ENCODE measurements at regions not wholly inside any gene's neighbourhood (a gene's known extent, or its start where the extent isn't known, plus 50 kb on each side); places are given as distances from the start of the nearest gene placed in this dataset.

DNA sequence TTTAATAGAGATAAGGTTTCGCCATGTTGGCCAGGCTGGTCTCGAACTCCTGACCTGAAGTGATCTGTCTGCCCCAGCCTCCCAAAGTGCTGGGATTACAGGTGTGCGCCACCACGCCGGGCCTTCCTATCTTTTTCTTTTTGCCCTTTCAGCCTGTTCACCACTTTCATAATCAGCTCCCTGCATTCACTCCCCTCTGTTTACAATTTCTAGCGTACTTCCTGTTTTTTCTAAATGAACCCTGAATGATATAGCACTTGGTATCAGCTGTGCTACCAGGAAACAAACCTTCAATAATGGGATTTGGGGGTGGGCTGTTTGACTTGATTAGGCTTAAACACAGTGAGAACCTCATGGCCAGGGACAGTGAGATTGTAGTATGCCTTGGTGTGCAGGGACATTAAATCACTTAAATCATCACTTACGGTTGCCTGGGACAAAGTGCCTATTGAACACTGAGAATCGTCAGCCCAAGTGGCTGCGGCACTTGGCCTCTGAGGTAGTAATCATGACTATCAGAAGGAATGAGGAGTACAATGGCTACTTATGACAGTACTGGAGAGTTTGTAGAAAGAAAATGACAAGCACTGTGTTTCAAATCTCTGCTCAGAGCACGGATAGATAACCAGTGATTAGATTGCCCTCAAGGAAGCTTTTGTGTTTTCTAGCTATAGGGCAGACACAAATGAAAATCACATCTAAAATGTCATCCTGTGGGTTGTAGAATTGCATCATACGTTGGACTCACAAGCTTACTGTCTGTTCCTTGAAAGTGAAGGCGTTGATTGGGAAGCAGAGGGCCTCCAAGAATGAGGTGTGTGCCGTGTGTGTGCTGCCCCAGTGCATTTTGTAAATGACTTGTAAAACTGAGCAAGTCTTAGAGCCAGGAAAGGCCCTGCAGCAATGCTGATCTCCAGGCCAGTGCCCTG, 661.8 kb downstream of the MATN1 start:
- TF ChIP-seq, protein P1, sequence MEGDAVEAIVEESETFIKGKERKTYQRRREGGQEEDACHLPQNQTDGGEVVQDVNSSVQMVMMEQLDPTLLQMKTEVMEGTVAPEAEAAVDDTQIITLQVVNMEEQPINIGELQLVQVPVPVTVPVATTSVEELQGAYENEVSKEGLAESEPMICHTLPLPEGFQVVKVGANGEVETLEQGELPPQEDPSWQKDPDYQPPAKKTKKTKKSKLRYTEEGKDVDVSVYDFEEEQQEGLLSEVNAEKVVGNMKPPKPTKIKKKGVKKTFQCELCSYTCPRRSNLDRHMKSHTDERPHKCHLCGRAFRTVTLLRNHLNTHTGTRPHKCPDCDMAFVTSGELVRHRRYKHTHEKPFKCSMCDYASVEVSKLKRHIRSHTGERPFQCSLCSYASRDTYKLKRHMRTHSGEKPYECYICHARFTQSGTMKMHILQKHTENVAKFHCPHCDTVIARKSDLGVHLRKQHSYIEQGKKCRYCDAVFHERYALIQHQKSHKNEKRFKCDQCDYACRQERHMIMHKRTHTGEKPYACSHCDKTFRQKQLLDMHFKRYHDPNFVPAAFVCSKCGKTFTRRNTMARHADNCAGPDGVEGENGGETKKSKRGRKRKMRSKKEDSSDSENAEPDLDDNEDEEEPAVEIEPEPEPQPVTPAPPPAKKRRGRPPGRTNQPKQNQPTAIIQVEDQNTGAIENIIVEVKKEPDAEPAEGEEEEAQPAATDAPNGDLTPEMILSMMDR (conservative IDR thresholded peaks at IDR 0.05; ENCODE audit: low read depth), result no peak
- POLR2A ChIA-PET (ENCODE audit: low non-redundant PET), result no interaction called here
- H3K27ac ChIP-seq, result no peak overlapping the region
- CTCF ChIA-PET, result interaction anchor here (0.5 to 0.8 kb wide), 3 partner anchors 9 to 719 kb away, joined by 3 to 4 read pairs (median 3); no protein-coding TSS in a partner anchor
- DNase-seq (ENCODE audit: low spot score), result no peak

DNA sequence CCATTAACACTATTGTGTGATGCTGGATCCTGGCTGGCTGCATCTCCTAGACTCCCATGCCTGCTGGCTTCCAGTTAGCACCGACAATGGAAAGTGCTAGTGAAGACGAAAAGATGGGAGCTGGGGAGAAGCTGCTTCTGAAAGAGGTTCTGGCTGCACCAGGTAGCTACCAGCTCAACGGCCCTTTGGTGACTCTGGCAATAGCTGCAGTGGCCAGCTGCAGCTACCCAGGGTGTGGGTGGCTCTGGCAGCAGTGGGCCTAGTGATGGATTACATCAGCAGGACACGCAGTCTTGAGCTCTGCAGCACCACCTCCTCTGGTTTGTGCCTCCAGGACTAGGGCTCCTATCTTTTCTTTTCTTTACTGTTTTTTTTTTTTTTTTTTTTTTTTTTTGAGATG, 662.6 kb downstream of the MATN1 start:
- H3K27ac ChIP-seq, result no peak overlapping the region
- CTCF ChIA-PET, result interaction anchor here (0.5 kb wide), 1 partner anchor 8 kb away, joined by 3 read pairs; no protein-coding TSS in a partner anchor
- TF ChIP-seq, protein P1 (conservative IDR thresholded peaks at IDR 0.05; ENCODE audit: low read depth), result no peak
- DNase-seq (ENCODE audit: low spot score), result no peak
- POLR2A ChIA-PET (ENCODE audit: low non-redundant PET), result no interaction called here

DNA sequence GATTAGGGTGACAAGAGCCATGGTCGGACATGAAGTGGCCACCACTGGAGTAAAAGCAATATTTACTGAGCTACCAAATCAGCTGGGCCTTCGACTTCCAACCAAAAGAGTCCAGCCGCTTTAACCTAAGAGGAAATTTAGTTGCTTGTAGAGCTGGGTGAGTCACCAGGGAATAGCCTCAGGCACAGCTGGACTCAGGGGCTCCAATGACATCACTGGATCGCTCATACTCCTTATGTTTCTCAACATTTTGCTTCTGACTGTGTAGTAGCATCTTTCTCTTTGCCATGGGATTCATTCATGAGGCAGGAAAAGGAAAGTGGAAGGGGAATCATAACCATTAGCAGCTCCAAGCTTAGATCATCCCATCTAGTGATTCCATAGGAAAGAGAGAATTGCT, 664.4 kb downstream of the MATN1 start:
- POLR2A ChIA-PET (ENCODE audit: low non-redundant PET), result no interaction called here
- peak; percentile 92 for DNase-seq (ENCODE audit: low spot score)
- peak overlapping the region; percentile 32; the same call in 1 of the 2 replicates for H3K27ac ChIP-seq
- TF ChIP-seq, protein P1 (conservative IDR thresholded peaks at IDR 0.05; ENCODE audit: low read depth), result no peak
- CTCF ChIA-PET, result no interaction called here

DNA sequence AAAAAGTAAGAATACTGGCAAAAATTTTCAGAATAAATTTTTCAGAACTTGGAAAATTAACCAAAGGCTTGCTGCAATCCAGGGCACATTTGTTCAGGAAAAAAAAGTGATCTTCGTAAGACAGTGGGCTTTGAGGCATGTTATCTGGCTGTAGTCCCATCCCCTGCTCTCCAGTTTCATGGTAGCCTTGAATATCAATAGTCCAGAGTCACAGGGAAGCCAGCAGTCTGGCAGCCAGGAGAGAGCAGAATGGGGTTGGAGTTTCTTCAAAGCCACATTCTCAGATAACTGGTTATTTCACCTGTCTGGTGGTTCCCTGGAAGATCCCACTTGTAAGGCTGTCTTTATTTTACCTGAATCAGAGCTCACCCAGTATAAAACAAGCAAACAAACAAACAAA, 669.3 kb downstream of the MATN1 start:
- ChIA-PET POLR2A (ENCODE audit: low non-redundant PET) (no interaction called here), CTCF (no interaction called here)
- H3K27ac ChIP-seq, result no peak overlapping the region
- TF ChIP-seq, protein P1 (conservative IDR thresholded peaks at IDR 0.05; ENCODE audit: low read depth), result no peak
- DNase-seq (ENCODE audit: low spot score), result no peak

DNA sequence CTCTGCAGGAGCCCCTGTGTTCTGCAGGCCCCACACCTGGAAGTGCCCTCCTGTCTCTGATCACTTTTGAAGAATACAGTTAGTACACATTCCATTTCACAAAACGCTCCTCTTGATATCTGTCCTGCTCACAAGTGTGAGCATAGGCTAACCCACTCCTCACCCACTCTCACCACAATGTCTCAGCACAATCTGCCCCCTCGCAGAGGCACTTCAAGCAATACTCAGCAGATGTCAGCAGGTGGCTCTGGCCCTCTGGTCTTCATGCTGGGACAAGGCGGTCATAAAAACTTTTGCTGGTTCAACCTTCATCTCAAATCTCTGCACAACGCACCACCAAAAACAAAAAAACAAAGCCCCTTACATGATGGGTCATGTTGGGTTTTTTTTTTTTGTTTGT, 671.2 kb downstream of the MATN1 start:
- no peak for DNase-seq (ENCODE audit: low spot score)
- TF ChIP-seq, protein P1 (conservative IDR thresholded peaks at IDR 0.05; ENCODE audit: low read depth), result no peak
- no peak overlapping the region for H3K27ac ChIP-seq
- CTCF ChIA-PET, result interaction anchor here (0.7 kb wide), 1 partner anchor 9 kb away, joined by 3 read pairs; no protein-coding TSS in a partner anchor
- POLR2A ChIA-PET (ENCODE audit: low non-redundant PET), result no interaction called here

DNA sequence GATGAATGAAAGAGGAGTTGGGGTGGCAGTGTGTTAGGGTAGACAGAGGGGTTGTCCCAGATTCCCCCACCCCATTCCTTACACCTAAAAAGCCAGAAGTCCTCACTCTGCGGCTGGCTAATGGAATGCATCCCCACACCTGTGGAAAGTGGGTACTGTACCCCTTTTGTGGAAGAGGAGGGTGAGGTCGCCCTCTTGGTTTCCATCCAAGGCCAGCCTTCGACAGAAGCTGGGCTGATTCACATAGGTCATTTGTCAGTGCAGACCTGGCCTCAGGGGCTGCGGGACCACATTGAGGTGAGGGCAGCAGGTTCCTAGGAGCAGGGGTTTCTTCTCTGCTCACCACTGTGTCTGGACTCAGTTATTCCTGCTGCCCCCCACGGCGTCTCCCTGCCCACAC, 671.6 kb downstream of the MATN1 start:
- TF ChIP-seq, protein P1 (conservative IDR thresholded peaks at IDR 0.05; ENCODE audit: low read depth), result no peak
- CTCF ChIA-PET, result no interaction called here
- DNase-seq (ENCODE audit: low spot score), result no peak
- H3K27ac ChIP-seq, result no peak overlapping the region
- POLR2A ChIA-PET (ENCODE audit: low non-redundant PET), result no interaction called here

All from RWPE1 (cell line).